DMS153 treated with DMSO at 0.1 percent for 48 hours (cell line): ENCODE measurements at regions not wholly inside any gene's neighbourhood (a gene's known extent, or its start where the extent isn't known, plus 50 kb on each side); places are given as distances from the start of the nearest gene placed in this dataset.
"Not testable (repeated sequence)": the region's sequence is repeated elsewhere in the genome, so short reads cannot be mapped to it uniquely, and the experiment has no call there.

Experiments
- DNase-seq: peaks from one replicate; lab custom pipeline; 2025; ENCODE audit not compliant: unreplicated experiment; lab: John Stamatoyannopoulos, UW

DNA sequence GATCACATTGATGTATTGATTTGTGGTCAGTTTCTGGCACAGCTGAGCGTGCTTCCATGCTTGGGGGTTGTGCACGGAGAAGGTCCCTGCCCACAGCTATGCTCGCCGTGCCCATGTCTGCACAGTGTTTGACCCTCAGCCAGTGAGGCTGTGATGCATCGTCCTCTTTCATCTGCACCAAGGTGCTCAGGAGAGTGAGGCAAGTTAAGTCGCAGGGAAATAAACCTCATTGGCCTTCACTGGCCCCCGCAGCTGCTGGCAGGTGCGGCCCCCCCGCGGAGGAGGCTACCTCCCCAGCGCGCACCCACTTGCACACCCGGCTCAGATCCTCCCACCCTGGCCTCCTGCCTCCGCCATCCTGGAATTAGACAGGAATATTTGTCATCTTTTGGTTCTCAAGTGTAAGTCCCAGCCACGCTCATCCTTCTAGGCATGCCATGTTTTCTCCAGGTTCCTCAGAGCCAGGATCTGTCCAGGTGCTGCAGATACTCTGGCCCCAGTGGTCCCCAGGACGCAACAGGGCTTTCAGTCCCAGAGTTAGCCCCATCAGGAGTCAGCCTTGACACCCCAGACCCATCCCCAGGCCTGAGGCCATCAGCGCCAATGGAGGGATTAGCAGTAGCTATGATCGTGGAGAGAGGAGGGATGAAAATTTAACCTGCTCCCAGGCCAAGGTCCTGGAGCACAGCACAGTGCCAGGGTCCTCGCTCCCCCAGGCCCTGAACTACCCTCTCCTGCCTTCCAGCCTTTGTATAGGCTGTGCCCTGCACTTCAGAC, 93.7 kb downstream of the OAT start:
- no peak for DNase-seq

GRCh38 chr10:124324451-124324850, 94.3 kb downstream of the OAT start:
- no peak for DNase-seq

GRCh38 chr10:124323806-124324205, 94.9 kb downstream of the OAT start:
- DNase-seq, result no peak

DNA sequence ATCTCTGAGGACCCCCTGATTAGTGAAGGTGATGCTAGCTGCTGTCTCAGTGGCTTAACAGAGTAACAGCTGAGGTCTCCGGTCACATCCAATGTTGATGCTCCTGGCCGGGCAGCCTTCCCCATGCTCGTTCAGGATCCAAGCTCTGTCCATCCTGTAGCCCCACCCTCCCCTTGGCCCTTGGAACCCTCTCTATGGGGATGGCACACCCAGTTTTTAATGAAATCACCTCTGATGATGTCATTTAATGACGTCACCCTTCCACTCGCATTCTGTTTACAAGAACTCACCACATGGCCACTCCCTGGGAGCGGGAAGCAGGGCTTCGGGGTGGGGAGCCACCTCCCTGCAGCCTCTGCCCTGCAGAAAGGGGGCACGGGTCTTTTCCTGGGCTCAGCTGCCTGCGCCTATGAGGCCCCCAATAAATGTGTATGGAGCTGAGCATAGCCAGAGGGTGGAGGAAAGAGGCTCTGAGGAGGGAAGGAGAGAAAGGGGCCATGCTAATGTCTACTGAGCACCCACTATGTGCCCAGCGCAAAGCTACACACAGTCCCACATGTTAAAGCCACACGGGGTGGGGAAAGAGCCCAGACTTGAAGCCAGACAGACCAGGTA, 95.5 kb downstream of the OAT start:
- DNase-seq, result no peak

GRCh38 chr10:124322191-124322980, 96.3 kb downstream of the OAT start:
- DNase-seq, result no peak

DNA sequence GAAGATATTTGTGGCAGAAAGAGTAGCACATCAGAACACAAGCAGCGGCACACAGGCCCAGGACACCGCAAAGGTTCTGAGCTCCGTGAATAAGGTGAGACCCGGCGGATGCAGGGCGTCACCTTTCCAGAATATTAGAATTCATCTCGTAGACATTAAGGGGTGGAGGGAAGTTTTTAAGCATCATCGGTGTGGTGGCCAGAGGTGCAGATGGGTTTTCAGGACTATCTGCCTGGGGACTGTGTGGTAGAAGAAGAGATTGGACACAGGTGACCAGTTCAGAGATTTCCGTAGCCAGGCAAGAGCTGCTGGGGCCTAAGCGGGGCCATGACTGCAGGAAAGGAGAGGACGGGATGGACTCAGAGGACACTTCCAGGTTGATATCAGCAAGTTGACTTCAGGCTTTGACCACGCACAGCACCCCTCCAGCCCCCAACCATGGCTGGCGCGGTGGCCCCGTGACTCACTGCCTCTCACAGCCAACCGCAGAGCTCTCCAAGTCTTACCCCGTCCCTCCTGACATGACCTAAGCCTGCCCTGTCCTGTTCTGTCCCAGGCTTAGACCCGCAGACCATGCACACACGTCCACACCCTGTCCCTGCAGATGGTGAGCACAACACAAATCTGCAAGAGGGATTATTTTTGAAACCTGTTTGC, 97.2 kb downstream of the OAT start:
- no peak for DNase-seq

- DNase-seq, result no peak
These were observed 97.8 kb downstream of the OAT start for GRCh38 chr10:124320778-124321432.

DNA sequence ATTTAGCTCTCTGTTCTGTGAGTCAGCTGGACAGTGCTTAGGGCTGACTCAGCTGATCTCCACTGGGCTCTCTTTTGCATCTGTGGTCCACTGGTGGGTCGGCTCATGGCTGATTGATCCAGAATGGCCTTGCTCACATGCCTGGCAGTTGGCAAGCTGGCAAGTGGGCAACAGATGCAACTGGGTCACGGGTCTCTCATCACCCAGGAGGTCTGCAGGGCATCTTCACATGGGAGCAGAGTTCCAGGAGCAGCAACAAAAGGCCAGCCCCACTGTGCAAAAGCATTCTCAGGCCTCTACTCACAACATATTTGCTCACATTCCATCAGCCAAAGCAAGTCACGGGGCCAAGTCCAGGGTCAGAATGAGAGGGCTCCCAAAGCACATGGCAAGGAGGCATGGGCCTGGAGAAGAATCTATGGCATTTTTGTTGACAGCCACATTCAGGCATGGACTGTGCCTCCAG, 98.8 kb downstream of the OAT start:
- DNase-seq, result no peak

GRCh38 chr10:124319520-124319919, 99.2 kb downstream of the OAT start:
- DNase-seq, result not testable (repeated sequence)

GRCh38 chr10:124318811-124319210, 99.9 kb downstream of the OAT start:
- no peak for DNase-seq

GRCh38 chr10:124318076-124318475, 100.6 kb downstream of the OAT start:
- DNase-seq, result no peak

DNA sequence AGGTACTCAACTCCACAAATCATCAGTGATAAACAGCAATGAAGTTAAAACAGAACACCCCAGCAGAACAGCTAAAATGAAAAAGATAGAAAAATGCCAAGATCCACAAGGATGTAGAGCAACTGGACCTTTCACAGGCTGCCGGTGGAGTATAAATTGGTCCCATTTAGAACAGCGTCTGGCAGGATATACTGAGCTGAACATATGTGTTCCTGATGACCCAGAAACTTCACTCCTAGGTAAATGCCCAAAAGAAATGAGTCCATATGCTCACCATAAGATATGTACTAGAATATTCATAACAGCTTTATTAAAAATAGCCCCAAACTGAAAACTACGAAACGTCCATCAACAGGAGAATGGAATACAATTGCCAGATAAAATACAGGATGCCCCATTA, 102.4 kb downstream of the OAT start:
- DNase-seq, result no peak

DNA sequence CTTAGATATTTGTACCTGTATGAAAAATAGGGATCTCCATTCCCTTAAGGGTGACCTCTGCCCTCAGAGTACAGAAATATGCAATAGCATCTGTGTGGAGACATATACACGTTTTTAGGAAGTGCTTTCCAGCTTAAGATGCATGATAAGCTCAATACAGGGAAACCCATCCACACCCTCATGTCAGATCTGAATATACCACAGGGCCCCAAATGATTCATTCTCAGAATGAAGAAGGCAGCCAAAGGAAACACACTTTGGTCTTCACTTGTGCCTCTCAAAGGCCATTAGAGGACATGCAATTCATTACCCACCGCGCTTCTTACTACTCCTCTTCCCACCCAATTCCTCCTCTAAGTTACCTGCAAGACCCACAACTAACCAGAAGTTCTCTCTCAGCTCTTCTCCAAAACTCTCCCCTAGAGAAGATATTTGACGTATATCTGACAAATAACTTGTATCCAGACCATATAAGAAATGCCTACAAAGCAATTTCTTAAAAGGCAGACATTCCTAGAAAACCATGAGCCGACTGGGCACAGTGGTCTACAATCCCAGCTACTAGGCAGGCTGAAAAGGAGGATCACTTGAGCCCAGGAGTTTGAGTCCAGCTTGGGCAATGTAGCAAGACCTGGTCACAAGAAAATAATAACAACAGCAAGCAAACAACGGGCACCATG, 103.0 kb downstream of the OAT start:
- DNase-seq, result no peak

- DNase-seq, result no peak
These were observed 105.3 kb downstream of the OAT start for GRCh38 chr10:124313374-124313773.

DNA sequence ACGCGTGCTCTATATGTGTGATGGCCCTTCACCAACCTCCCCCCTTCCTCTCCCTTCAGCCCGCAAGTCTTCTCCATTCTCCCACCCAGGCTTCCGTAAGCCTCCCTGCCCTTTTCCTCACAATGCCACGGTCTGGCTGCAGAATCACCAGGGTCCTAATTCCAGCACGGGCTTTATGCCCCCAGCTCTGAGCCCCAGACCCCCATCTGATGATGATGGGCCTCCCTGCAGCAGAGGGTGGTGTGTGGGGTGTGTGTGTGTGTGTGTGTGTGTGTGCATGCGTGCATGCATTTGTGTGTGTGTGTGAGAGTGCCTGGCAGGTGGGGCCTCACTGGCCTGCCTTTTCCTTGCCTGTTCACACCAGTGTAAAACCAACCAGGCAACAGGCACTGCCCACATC, 109.9 kb downstream of the OAT start:
- no peak for DNase-seq

DNA sequence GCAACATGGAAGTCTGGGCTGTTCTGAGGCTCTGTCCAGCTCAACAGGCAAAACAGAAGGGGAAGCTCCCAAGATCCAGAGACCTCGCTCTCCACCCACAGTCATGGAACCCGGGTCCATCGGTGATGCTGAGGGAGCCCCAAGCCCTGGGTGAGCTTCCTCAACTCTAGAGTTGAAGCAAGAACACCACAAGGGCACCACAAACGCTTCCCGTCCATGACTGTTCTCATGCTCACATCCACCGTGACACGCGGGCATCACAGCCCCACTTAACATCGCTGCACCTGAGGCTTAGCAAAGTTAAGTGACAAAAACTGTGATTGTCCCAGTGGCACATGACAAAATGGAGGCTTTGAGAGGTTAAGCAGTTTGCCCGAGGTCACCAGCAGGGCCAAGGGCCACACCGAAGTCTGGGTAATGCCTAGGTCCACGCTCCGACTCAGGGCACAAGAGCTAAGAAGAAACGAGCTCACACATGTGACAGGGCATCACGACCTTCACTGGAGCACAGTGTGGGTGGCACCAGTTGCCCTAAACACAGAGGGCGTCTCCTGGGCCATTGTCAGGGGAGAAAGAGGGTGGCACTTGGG, 110.6 kb downstream of the OAT start:
- no peak for DNase-seq

DNA sequence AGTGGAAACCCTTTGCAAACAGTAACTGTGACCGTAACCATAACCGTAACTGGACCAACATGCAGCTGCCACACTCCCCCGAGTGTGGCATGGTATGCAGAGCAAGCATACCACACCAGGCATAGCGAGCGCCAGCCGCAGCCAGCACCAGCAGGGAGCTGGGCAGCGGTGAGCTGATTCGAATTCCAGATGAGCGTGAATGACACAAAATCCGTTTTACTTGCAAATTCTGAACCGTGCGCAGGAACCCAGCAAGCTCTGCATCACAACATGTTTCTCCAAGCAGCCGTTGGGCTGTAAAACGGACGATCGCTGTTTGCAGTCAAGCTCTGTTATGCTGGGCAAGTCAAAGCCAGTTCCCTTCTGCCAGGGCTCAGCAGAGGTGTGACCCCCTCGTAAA, 111.1 kb downstream of the OAT start:
- no peak for DNase-seq

GRCh38 chr10:124306922-124307371, 111.8 kb downstream of the OAT start:
- no peak for DNase-seq

- DNase-seq, result no peak
These were observed 112.2 kb downstream of the OAT start for GRCh38 chr10:124306520-124306919.

DNA sequence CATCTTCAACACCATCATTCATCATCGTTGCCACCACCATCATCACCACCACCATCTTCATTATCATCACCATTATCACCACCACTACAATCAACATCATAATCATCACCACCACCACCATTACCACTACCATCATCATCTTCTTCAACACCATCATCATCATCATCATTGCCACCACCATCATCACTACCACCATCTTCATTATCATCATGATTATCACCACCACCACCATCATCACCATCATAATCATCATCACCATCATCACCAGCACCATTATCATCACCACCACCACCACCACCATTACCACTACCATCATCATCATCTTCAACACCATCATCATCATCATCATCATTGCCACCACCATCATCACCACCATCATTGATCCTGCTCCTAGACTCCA, 112.7 kb downstream of the OAT start:
- no peak for DNase-seq
